ENCODE measurements at regions not wholly inside any gene's neighbourhood (a gene's known extent, or its start where the extent isn't known, plus 50 kb on each side); places are given as distances from the start of the nearest gene placed in this dataset.

GRCh38 chr4:84317513-84317912 is 181.6 kb downstream of the NKX6-1 start (continued):
- TF ChIP-seq BRF1 (IDR thresholded peaks at IDR 0.05; ENCODE audit: borderline replicate concordance, extremely low read depth, insufficient read length) = no peak
- TF ChIP-seq SRSF9 (IDR thresholded peaks at IDR 0.05; ENCODE audit: borderline replicate concordance, low read depth, low read length) = no peak
- no peak for TF ChIP-seq CREBBP (IDR thresholded peaks at IDR 0.05; ENCODE audit: low read depth, low read length)

GRCh38 chr4:84312426-84313012 is 186.6 kb downstream of the NKX6-1 start:
- H3K9me1 ChIP-seq (ENCODE audit: control insufficient read depth, insufficient read depth, low read length) = no peaks in the 10 kb centered on the region
- no peak overlapping the region for H3K27ac ChIP-seq (ENCODE audit: extremely low read depth, low read depth, low read length)
- CTCF ChIA-PET (ENCODE audit: low intra/inter-chr PET ratio) = no interaction called here
- H3K4me3 ChIP-seq = no peak overlapping the region
- no TSS peak for BruUV-seq (replicated peaks)
- WGBS (ENCODE audit: insufficient coverage, low coverage, missing lambda C conversion rate) = 0% methylated on average over 6 of the region's 6 CpGs
- H2AFZ ChIP-seq (ENCODE audit: low read depth, low read length) = no peak overlapping the region
- no peaks in the 10 kb centered on the region for H3K27me3 ChIP-seq (ENCODE audit: control insufficient read depth in 2 of 2, insufficient read depth in 2 of 2, low read length in 2 of 2)
- no peaks in the 10 kb centered on the region for H4K20me1 ChIP-seq (replicated peaks; ENCODE audit: control insufficient read depth, insufficient read depth, low read length)
- TF ChIP-seq HCFC1 (IDR thresholded peaks at IDR 0.05; ENCODE audit: low read depth, low read length) (no peak), GTF2B (IDR thresholded peaks at IDR 0.05; ENCODE audit: extremely low read depth, insufficient read length) (no peak), ATF4 (CRISPR knock-in tag; IDR thresholded peaks at IDR 0.05) (no peak), ZKSCAN1 (IDR thresholded peaks at IDR 0.05; ENCODE audit: low read depth, low read length) (no peak), TCF7L2 (IDR thresholded peaks at IDR 0.05; ENCODE audit: low read depth, low read length) (no peak), PATZ1 (CRISPR knock-in tag; IDR thresholded peaks at IDR 0.05; ENCODE audit: borderline replicate concordance) (no peak), SNRNP70 (optimal IDR thresholded peaks at IDR 0.05; ENCODE audit: low read depth, low read length) (no peak), NR2C1 (IDR thresholded peaks at IDR 0.05) (no peak), NR2C1 (tag; IDR thresholded peaks at IDR 0.05) (no peak), ZNF76 (CRISPR knock-in tag; IDR thresholded peaks at IDR 0.05; ENCODE audit: borderline replicate concordance) (no peak), L3MBTL2 (IDR thresholded peaks at IDR 0.05) (no peak), WHSC1 (IDR thresholded peaks at IDR 0.05; ENCODE audit: low read length) (no peak), ZNF143 (CRISPR knock-in tag; IDR thresholded peaks at IDR 0.05) (no peak), FOS (IDR thresholded peaks at IDR 0.05; ENCODE audit: extremely low read depth, insufficient read length) (no peak)
- TF ChIP-seq, protein P1, sequence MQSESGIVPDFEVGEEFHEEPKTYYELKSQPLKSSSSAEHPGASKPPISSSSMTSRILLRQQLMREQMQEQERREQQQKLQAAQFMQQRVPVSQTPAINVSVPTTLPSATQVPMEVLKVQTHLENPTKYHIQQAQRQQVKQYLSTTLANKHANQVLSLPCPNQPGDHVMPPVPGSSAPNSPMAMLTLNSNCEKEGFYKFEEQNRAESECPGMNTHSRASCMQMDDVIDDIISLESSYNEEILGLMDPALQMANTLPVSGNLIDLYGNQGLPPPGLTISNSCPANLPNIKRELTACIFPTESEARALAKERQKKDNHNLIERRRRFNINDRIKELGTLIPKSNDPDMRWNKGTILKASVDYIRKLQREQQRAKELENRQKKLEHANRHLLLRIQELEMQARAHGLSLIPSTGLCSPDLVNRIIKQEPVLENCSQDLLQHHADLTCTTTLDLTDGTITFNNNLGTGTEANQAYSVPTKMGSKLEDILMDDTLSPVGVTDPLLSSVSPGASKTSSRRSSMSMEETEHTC (IDR thresholded peaks at IDR 0.05) = no peak
- POLR2A ChIA-PET = no interaction called here
- ATAC-seq (no peak), DNase-seq (ENCODE audit: extremely low read depth in 1 of 4, low spot score in 3 of 4) (no peak), FAIRE-seq (no peak)
- no peaks in the 10 kb centered on the region for H3K36me3 ChIP-seq (ENCODE audit: control insufficient read depth, insufficient read depth, low read length)
- H3K9ac ChIP-seq (ENCODE audit: insufficient read depth in 1 of 2, low read depth in 2 of 2, low read length in 2 of 2) = no peak overlapping the region
- in situ Hi-C loops (cut with MboI) (no loop called here), intact Hi-C loops (cut with micrococcal nuclease) (no loop called here)
- H3K4me2 ChIP-seq (ENCODE audit: insufficient read depth, low read length) = no peak overlapping the region
- no peaks in the 10 kb centered on the region for H3K79me2 ChIP-seq (ENCODE audit: control insufficient read depth, insufficient read depth, low read length)
- no peaks in the 10 kb centered on the region for H3K4me1 ChIP-seq (replicated peaks in 1 of 2; ENCODE audit: control insufficient read depth in 2 of 2, insufficient read depth in 2 of 2, low read length in 2 of 2)
- H3K9me3 ChIP-seq (replicated peaks; ENCODE audit: control insufficient read depth, insufficient read depth, low read depth, low read length) = no peaks in the 10 kb centered on the region

Data from K562 (cell line).